OCI-M1 (cell line): ENCODE measurements at regions not wholly inside any gene's neighbourhood (a gene's known extent, or its start where the extent isn't known, plus 50 kb on each side); places are given as distances from the start of the nearest gene placed in this dataset.
"Not testable (repeated sequence)": the region's sequence is repeated elsewhere in the genome, so short reads cannot be mapped to it uniquely, and the experiment has no call there.

Experiments used
- DNase-seq: peaks from one replicate; lab custom pipeline; 2025; lab: John Stamatoyannopoulos, UW

DNA sequence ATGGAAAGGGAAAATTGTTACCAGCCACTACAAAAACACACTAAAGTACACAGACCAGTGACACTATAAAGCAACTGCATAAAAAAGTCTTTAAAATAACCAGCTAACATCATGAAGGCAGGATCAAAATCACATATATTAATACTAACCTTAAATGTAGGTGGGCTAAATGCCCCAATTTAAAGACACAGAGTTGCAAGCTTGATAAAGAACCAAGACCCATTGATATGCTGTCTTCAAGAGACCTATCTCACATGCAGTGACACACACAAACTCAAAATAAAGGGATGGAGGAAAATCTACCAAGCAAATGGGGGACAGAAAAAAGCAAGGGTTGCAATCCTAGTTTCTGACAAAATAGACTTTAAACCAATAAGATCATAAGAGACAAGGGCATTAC is 246.3 kb downstream of the SEC16B start:
- no peak for DNase-seq

DNA sequence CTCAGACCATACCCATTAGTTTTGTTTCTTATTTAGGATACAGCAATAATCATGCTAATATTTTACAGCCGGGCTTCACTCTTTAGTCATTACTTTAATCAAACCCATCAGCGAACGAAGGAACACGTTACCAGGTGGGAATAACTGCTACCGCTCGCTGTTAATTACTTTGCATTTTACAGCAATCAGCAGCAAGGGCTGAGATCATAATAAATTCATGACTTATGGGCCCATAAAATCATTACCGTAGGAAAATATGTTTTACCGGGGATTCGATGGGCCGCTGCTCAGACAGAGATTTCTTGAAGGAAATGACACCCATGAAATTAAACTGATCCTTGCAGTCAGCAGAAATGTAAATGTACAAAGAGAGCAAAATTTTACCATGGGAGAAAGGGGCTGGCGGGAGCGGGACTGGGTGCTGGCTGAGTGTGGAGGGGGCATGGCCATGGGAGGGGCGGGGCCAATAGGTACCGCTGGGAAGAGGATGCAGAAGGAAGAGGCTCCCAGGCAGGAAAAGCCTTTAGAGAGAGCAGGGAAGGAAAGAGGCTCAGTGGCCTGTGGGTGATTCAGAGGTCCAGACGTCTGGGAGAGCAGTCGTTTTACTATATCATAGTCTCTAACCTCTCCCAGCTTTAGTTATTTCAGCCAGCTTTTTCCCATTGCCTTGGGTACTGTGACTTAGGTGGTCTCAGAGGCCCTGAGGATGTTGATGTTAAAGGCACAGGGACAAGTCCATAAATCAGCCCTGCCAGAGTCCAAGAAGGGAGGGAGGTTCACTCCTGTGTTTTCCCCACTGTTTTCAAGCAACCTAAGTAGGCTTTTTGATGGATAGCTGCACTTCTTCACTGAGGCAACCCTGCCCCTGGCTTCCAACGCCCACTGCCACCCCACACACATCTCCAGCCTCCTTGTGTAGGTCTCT is 258.9 kb downstream of the SEC16B start:
- no peak for DNase-seq

DNA sequence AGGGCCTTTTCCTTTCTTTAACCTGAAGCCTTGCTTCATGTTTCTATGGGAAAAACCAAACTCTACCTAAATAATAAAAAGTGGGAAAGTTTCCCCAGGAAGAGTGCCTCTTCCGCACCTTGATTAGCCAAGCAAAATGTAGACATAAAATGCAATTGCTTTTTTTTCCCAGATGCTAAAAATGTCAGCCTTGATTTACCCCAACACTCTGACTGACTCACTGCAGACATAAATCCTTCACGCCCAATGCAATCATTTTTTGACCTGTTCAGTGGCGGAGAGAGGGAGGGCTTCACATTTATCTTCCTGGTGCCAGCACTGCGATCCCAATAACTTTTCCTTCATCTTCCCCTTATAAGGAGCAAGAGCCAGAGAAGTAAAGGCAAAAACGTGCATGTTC is 261.5 kb downstream of the SEC16B start:
- no peak for DNase-seq

DNA sequence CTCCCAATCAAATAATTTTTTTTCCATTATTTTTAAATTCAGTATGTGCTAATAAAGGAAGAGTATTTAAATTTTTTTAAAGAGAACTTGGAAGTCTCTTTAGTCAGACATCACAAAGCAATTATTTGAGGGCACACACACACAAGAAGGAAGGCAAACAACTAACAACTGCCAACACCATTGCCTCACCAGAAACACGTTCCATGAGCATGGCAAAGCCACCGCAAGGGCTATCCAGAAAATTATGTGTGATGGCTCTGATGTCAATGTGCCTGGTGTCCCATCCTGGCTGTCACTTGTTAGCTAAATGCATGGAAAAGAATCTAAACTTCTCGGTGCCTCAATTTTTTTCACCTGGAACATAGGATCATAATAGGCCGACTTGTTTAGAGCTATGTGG is 262.9 kb downstream of the SEC16B start:
- DNase-seq = no peak

DNA sequence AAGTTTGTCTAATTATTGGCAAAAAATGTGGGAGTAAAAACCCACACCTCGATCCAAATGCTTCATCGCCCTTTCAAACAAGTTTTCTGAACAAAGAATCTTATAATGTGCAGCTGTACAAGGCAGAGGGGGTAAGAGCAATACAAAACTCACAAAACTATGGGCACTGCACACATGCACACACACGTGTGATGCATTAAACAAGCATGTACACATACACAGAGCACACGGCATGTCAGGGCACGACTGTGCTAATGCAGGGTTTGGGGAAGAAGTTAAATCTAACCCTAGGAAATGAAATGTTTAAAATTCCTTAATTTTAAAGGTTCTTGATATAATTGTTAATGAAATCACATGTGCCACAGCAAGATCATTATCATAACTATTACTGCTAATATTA is 264.0 kb downstream of the SEC16B start:
- DNase-seq = no peak

DNA sequence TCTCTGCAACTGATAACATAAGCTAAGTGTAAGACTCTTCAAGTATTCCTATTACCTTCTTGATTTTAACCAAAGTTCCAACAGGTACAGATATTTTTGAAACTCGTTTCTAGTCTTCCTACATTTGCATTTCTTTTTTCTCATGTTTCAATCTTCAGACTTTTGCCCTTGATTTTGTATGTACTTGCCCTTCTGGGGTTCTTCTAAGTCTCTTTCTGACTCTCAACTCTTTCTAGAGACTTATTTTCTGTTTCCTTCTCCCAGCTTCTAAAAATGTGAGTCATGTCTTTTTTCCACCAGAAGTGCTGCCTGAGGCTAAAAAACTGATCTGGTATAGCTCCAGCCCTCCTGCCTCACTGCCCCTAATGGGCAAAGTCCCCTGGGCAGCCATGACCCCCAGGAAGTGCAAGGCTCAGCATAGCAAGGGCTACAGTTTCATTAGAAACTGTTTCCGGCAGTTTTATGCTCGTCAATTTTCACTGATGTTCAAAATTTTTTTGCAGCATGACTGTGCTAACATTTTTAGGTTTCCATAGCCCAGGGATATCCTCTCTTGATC is 265.9 kb downstream of the SEC16B start:
- DNase-seq = no peak

DNA sequence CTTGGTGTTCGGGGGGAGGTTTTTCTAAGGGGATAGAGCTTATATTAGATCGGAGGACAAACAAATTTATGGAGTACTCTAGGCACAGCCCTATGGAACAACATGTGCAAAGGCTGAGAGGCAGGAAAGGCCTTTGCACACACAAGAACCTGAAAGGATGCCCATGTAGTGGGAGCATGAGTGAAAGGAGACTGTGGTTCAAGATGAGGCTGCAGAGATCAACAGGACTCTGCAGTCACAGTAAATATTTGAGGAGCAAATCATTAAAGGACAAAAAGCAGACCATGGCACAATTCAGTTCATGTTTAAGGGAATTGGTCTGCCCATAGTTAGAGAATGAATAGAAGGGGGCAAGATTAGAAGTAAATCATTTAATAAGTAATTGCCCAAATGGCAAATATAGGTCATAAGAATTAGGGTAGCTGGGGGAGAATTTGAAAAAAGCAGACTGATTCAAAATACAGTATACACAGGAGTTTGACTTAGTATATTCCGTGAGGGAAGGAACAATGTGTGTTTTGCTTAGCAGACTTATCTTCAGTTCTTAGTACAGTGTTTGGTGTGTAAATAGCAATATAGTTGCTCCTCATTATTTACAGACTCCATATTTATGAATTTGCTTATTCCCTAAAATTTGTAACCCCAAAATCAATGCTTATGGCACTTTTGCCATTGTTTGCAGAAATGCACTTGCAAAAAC is 268.1 kb downstream of the SEC16B start:
- no peak for DNase-seq

DNA sequence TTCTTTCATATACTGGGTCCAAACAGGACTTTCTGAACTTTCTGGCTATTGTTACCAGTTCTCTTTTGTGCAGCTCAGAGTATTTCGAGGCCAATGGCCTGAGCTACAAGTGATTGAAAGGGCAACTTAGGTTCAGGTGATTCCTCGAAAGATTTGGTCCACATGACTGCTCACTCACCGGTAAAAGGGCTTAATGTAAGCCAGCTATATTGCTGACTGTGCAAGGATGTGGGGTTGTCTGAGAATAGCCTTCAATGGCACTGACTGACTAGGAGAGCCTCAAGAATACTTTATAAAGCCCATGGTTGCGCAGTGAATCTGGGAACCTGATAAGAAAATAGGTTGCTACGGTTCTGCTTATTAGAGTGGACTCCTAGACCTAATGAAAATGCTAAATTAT is 269.0 kb downstream of the SEC16B start:
- DNase-seq = no peak

DNA sequence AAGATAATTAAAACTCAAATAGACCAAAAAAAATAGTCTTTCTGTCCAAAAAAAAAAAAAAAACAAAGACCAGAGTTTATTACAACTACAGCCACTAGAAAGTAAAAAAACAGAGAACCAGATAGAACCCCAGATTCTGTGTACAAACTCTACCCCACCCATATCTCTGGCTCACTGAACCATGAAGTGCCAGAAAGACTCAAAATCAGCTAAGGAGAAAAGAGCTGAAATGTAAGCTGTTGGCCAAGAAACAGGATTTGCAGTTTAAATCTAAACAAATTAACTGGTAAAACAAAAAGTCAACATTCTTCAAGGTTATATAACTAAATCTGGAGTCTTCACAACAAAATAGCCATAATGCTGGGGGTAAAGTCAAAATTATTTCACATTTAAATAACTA is 278.9 kb downstream of the SEC16B start:
- DNase-seq = no peak

DNA sequence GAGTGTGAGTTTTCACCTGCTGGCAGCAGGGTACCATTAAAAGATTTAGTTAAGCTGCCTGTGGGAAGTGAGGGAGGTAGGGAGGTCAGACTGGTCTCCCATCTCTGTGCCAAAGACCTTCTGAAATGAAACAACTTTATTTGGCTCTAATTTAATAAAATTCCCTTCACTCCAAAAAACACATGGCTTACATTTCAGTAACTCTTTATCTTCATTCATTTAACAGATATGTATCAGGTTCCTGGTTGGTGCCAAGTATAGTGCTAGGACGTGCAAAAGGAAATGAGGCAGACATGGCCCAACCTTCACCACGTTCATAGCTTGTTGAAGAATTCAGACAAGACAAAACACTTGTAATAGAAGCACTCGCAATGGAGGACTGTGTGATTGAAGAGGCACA is 282.3 kb downstream of the SEC16B start:
- DNase-seq = no peak

DNA sequence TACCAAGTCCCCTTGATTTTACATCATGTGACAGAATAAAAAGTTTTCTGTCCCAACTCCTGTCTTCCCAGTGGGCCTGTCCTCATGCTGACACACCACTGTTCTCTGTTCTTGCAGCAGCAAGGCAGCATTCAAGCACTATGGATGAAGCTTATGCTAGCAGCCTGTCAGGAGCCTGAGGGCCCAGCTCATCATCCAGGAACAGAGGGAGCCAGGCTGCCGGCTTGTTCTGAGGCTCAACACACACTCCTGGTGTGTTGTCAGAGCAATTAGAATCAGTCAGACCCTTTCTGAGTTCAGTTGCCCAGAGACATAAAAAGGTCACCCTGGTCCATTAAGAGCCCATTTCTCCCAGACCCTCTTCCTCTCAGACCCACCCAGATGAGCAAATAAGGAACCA is 282.9 kb downstream of the SEC16B start:
- no peak for DNase-seq

DNA sequence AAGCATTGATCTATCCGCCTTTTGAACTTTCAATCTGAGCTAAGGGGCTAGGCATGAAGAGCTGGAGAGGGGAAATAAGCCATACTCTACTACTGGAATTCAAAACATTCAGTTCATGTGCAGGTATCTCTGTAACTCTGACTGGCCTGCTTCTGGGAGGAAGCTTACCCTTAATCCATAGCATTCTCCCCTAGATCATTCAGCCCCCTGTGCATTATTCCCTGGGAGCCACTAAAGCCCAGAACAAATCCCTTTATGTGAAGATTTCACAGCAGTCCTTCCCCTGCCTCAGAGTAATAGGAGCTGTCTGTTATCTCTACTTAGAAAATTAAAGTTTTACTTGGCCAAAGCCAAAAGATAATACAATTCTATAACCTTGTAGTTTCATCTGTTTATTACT is 300.7 kb downstream of the SEC16B start:
- DNase-seq = no peak

DNA sequence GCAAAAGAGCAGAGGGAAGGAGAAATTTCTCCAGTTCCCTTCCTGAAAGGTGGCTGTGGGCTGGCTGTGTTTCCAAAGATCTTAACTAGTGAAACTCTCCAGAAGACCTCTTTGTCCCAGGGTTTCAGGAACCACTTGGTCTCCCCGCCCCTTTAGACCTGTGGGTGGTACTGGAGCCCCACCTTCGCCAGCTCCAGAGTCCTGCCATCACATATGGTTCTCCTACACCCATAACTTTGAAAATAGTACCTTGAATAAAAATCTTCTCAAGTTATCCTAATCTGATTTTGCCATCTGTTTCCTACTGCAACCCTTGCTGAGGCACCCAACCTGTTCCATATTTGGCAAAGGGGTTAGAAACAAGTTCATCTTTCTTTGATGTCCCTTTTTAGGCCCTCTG is 303.9 kb downstream of the SEC16B start:
- no peak for DNase-seq

DNA sequence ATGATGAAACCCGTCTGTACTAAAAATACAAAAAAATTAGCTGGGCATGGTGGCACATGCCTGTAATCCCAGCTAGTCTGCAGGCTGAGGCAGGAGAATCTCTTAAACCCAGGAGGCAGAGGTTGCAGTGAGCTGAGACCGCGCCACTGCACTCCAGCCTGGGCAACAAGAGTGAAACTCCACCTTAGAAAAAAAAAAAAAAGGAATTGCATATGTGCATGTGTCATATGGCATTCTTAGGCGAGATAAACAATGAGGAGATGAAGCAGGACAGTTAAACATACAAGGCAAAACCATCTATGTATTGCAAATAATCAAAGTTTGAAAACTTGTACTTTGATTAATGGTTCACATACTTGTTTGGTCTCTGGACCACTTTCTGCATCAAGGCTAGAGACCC is 305.1 kb downstream of the SEC16B start:
- DNase-seq = not testable (repeated sequence)

DNA sequence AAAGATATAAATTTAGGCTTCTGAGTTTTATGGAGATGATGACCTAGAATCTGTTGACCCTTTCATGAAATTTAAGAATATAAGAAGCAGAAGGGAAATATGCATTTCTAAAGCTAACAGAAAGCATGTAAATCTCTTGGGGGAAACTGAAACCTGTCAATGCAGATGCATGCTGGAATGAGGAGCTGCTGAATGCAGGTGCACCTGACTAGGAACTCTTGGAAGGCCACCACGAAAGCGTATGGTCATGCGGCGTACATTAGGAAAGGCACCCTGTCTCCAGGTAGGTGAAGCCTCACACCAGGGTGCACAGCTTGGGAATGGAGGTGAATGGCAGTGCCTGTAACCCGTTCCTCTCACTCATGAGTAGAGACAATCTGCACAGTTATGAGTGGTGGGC is 309.7 kb downstream of the SEC16B start:
- DNase-seq = no peak

DNA sequence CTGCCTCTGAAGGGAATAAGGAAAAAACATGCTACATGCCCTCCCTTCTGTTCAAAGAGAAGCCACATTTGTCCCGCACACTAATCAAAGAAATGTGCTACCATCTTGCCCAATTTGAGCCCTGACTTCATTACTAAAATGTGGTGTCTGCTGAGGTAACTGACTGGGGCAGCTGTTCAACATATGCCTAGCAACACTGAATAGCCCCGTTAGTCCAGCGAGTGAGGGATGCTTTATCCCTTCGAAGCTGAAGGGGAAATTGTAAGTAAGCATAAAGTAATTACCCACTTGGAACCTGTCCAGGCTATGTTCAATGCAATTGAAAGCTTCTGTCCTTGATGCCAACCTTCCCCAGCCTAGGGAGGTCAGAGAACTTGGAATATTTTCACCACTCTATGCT is 310.6 kb downstream of the SEC16B start:
- DNase-seq = no peak

DNA sequence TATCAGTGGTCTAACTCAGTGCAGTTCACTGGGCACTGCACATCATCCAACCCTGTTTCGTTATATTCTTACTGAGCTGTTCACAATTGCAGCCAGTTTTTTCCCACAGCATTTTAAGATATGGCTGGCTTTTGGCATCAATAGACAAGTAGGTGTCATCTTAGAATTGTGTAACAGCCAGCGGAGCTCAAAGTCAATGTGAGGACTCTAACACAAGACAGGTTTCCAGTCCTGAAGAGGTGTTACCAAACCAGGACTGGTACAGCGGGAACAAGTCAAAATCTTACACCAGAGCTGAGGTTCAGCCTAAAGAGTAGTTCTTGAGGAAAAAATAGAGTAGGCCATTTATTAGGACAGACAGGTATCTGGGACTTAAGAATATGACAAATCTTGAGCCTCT is 313.3 kb downstream of the SEC16B start:
- no peak for DNase-seq

DNA sequence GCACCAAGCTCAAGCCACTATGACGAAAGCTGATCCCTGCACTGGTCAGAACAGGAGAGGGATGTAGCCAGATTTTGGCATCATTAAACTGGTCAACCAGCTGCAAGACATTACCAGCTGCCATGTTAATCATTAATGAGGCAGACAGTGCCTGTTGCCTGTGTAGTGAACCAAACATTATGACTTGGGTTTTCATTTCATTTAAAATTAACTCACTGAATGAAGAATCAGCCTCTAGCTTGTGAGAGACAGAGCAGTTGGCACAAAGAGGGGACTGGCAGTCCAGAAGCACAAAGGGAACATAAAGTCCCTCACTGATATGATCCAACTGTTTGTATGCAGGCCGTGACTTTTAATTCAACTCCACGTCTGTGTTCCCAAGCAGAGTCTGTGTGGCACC is 318.9 kb downstream of the SEC16B start:
- DNase-seq = no peak

DNA sequence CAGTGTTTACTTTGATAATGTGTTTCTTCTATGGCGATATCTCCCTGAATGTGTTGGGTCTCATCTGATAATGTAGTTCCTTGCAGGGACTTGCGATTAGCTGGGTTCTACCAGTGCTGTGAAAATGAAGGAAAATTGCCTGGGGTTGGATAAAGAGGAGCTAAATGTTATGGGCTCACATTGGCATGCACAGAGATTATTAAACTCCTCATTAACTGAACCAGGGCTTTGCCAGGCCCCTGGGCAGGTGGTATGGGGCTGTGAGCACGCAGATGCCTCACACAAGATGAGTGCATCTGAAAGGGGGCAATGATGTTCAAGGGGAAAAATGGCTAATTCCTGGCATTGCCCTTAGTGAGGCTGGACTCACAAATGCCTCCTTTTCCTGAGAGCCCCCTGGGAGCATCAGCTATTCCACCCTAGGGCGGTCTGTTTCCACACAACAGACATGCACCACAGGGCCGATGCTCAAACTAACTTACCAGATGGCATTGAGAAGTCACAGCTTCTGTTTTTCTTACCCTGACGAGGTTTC is 321.1 kb downstream of the SEC16B start:
- no peak for DNase-seq

DNA sequence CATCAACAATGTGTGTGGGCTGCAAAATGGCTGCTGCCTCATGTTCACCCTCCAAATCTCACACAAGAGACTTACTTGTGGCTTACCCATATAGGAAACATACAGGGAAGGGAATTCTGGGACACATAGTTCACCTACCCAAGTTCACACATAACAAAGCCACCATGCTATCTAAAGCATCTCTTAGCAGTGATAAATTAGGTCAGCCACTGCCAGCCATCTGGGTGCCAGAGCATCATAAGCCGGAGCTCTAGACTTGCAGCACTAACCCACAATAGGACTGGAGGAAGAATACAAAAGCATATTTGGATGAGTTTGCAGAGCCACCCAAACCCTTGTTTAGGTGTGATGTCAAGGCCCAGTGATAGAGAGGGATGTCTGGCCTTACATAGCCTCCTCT is 321.7 kb downstream of the SEC16B start:
- no peak for DNase-seq

DNA sequence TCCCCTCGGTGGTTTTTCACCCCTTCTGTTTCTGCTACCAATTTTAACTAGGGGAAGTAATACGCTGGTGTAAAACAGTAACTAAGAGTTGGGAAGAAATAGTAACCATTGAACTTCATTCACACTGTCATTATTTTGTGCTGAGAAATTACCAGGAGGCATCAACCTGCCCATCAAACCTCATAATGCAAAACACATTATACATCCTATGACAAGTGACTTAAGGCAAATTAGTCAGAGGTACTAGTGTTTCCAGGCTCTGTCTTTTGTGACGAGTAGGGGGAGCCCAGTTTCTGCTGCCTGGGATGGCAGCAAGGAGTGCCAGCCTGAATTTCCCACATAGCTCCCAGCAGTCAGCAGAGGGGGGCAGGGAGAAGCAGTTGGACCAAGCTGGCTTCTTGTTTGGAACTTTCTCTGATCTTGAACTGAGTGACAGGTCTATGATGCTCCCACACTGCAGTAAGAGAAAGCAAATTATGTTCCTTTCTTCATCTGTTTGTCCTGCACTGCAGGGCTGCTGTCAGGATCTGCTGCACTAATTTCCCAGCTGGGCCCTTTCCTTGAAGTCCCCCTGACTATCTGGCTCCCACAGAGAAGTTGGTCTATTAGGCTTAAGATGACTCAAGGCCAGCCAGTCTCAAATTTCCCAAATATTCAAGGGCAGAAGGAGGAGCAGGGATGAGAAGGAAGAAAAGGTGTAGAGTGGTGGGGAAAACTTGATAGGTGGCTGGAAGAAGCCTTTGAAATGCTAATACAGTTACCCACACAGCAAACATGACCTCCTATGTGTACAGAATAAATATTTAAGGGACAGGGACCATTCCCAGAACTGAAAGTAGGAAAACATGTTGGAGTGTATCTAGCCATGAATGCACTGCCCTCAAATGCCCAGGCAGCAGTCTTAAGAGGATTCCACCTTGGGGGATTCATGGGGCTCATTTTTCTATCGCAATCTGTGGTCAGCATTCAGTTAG is 322.8 kb downstream of the SEC16B start:
- no peak for DNase-seq
